ENCODE measurements at regions not wholly inside any gene's neighbourhood (a gene's known extent, or its start where the extent isn't known, plus 50 kb on each side); places are given as distances from the start of the nearest gene placed in this dataset.

GRCh38 chr1:29708796-29709703, 472.7 kb downstream of the PTPRU start:
- no peak for DNase-seq (ENCODE audit: low read depth in 4 of 4, low spot score in 1 of 4)

- DNase-seq (ENCODE audit: low read depth in 4 of 4, low spot score in 1 of 4) = no peak
These were observed 472.1 kb downstream of the PTPRU start for GRCh38 chr1:29708381-29708780.

DNA sequence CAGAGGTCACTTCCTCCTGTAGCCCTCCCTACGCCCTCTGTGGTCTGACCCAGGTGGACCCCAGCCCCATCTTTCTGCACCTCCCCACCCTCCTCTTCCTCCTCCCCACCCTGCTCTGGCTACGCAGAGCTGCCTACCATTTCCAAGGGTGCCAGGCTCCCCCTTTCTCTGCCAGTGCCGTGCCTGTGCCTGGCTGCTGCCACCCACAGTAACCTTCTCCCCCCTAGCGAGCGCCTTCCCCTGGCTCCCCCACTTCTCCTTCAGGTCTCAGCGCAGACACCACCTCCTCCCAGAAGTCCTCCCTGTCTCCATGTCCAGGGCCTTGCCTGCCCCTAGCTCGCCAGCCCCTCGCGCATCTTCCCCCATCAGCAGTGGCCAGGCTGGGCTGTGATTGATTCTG, 471.5 kb downstream of the PTPRU start:
- no peak for DNase-seq (ENCODE audit: low read depth in 4 of 4, low spot score in 1 of 4)

DNA sequence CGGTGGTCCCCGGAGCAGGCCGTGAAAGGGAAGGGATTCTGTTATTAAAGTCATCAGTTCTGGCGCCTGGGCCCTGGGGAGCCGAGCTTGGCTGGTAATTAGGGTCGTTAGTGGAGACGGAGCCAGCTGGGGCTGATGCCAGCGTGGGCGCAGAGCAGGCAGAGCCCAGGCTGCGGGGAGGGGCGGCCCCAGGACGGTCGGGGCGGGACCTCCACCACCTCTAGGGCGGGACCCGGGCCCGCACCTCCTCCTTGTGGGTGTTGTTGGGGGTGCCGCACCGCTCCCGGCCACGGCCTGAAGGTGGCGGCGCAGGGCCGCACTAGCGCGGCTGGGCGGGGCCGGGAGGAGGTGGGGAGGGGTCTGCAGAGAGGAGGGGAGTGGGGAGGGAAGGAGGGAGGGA, 470.6 kb downstream of the PTPRU start:
- no peak for DNase-seq (ENCODE audit: low read depth in 4 of 4, low spot score in 1 of 4)

GRCh38 chr1:29704430-29704829, 468.1 kb downstream of the PTPRU start:
- no peak for DNase-seq (ENCODE audit: low read depth in 4 of 4, low spot score in 1 of 4)

DNA sequence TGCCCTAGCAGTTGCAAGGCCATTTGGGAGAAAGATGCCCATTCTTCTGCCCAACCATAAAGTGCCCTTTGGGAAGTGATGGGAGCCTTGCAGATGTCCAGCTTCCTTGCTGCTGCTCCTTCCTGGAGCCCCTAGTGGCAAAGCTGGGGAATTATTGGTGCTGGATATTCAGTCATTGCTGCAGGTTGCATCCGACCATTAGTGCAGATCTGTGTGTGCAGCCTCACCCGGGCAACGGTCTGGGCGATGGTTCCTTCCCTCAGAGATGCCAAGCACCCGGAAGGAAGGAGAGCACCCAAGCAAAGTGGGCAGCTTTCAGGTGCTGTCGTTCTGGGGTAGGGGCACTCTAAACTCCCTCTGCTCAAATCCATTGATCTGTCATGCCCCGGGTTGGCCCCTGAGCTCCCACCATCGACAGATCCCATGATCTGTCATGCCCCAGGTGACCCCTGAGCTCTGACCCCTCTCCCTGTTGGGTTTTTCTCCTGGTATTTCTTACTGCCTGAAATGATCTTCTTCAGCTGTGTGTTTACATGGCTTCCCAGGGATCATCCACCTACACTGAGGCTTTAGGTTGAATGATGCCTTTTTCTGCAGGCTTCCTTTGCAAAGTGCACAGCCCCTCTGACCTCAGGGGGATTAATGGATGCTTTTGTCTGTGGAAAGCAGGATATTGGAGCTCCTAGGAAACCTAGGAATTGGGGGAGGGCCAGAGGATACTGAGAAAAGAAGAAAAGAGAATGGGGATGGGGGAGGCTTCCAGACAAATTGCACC, 467.5 kb downstream of the PTPRU start:
- DNase-seq (ENCODE audit: low read depth in 4 of 4, low spot score in 1 of 4) = no peak

GRCh38 chr1:29700491-29700890, 464.2 kb downstream of the PTPRU start:
- DNase-seq (ENCODE audit: low read depth in 4 of 4, low spot score in 1 of 4) = no peak

- DNase-seq (ENCODE audit: low read depth in 4 of 4, low spot score in 1 of 4) = no peak
These were observed 462.3 kb downstream of the PTPRU start for GRCh38 chr1:29698626-29699025.

GRCh38 chr1:29698033-29698432, 461.7 kb downstream of the PTPRU start:
- no peak for DNase-seq (ENCODE audit: low read depth in 4 of 4, low spot score in 1 of 4)

DNA sequence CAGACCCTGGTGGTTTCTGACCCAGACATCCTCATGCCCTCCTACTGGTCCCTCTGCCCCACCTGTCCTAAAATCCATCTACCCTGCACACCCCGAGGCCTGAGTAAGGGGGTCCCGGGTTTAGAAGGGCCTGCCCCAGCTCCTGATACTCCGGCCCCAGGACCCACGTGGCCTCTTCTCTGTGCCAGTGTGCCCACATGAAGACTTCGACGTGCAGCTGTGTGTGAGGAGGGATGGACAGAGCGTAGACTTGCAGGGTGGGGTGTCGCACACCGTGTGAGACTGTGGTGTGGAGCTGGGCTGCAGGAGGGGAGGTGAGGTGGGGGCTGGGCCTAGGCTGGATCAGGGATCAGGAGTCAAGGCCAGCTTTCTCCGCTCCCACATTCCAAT, 461.1 kb downstream of the PTPRU start:
- DNase-seq (ENCODE audit: low read depth in 4 of 4, low spot score in 1 of 4) = no peak

DNA sequence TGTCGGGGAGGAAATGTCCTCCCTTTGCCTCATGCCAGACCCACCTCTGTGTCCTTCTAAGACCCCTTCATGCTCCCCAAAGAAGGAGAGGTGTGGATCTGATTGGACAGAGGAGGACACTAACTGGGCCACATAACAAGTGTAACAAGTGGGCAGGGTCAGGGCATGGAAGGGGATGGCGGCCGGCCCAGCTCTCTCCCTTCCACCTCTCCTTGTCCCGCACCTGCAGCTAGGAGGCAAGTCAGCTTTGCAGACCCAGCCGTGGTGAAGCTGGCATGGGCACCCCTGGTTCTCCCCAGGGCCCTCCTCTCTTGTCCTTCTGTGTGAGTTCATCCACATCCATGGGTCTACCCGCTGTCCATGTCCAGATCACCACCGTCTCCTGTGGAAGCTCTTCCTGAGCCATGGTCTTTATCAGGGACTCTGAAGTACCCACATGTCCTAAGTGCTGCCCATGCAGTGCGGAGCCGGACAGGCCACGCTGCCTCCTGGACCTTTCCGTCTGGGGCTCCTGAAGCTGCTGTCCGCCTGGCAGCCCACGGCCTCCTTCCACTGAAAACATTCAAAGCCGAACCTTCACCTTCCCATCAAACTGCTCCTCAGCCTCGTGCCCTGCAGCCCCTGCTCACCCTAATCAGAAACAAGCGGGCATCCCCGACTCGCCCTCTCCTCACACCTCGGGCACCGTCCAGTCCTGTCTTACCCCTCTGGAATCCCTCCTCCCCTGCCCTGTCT, 460.5 kb downstream of the PTPRU start:
- no peak for DNase-seq (ENCODE audit: low read depth in 4 of 4, low spot score in 1 of 4)

GRCh38 chr1:29695803-29696202, 459.5 kb downstream of the PTPRU start:
- no peak for DNase-seq (ENCODE audit: low read depth in 4 of 4, low spot score in 1 of 4)

DNA sequence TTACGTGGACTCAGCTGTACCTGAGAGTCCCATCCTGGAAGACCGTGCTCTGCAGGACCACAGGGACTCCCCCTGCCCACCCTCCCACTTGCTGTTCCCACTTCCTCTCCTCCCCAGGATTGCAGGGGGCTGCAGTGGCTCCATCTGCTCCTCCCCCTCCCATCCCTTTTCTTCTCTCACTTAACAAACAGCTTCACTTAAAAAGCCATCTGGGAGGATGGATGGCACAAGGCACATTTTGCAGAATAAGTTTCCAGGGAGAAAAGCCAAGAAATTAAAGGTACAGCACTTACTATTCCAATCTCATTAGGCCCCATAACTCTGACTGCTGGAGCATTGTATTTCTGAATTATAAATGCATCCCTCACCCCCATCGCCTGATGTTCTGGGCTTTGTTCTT, 458.7 kb downstream of the PTPRU start:
- DNase-seq (ENCODE audit: low read depth in 4 of 4, low spot score in 1 of 4) = no peak

DNA sequence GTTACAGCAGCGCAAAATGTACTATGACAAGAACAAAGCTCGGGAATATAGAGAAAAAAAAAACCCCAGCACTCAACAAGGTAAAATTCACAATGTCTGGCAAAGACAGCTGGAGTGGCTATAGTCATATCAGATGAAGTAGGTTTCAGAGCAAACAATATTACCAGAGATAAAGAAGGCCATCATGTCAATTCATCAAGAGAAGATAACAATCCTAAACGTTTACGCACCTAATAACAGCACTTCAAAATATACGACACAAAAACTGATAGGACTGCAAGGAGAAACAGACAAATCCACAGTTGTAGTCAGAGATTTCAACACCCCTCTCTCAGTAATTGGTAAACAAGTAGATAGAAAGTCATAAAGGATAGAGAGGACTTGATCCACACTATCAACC, 455.2 kb downstream of the PTPRU start:
- DNase-seq (ENCODE audit: low read depth in 4 of 4, low spot score in 1 of 4) = no peak

- no peak for DNase-seq (ENCODE audit: low read depth in 4 of 4, low spot score in 1 of 4)
These were observed 453.8 kb downstream of the PTPRU start for GRCh38 chr1:29690156-29690555.

DNA sequence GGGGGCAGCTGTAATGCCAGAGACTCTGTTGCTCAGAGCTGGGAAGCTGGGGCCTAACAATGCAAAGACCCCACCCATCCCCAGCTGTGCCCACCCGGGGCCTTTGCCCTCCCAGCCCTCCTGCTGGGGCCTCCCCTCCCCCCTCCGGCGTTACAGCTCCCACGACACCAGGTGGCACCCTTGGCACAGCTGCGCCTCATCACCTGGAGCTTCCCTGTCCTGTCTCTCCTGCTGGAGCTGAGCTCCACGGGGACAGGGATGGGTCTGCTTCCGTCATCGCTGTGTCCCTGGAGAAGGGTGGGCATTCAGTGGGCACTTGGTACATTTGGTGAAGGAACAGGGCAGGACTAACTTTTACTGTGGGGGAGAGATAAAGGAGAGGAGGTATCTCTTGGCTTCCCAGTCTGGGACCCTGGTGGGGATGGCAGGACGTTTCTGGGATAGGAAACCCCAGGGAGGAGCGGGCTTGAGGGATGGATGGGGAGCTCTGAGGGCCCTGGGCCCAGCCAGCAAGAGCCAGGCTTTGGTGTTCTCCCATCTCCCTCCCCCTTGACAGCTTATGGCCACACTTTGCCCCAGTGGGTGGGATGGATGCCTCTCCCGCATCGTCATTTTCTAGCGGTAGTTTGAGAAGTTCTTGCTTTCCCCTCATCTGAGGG, 453.2 kb downstream of the PTPRU start:
- no peak for DNase-seq (ENCODE audit: low read depth in 4 of 4, low spot score in 1 of 4)

- DNase-seq (ENCODE audit: low read depth in 4 of 4, low spot score in 1 of 4) = no peak
These were observed 452.4 kb downstream of the PTPRU start for GRCh38 chr1:29688471-29689365.

DNA sequence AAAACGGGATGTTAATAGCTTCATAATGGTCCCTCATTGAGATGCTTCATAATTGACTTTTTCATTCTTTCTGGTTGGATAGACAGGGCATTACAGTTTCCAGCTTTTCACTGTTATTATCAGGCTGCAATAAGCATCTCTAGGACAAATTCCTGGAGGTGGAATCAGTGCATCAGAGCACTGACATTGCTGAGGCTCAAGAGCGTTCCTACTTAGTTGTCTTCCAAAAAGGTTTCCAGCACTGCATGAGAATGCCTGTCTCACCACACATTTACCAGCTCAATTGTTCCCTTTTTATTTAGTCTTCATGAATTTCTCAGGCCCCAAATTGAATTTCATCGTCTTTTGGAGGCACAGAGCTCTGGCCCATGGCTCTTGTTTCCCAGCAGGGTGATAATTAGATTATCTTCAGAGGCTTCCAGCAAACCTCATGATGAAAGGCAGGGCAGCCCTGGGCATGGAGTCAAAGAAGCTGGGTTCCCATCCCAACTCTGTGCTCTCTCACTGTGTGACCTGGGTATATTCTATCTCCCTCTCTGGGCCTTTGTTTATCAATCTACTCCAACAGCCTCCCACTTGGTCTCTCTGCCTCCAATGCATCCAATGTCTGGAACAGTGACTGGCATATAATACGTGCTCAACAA, 451.4 kb downstream of the PTPRU start:
- DNase-seq (ENCODE audit: low read depth in 4 of 4, low spot score in 1 of 4) = no peak

GRCh38 chr1:29687166-29687565, 450.8 kb downstream of the PTPRU start:
- DNase-seq (ENCODE audit: low read depth in 4 of 4, low spot score in 1 of 4) = no peak

Measured in stimulated activated CD4-positive, alpha-beta T cell treated with anti-CD3 and anti-CD28 coated beads, Interleukin-1b, Interleukin-23, amount 100 ng/mL, for 24 hours (primary cell).